Rectal smooth muscle tissue (tissue), 1 donor: ENCODE measurements at regions not wholly inside any gene's neighbourhood (a gene's known extent, or its start where the extent isn't known, plus 50 kb on each side); places are given as distances from the start of the nearest gene placed in this dataset.

Experiments used
- H3K27ac ChIP-seq: one replicate; pipeline ENCODE4 v1.7.0; 2013; ENCODE audit warnings: low read depth, low read length, inconsistent platforms
- H3K27me3 ChIP-seq: one replicate; pipeline ENCODE4 v1.7.0; 2013; ENCODE audit warnings: low read length; ENCODE audit not compliant: control insufficient read depth, insufficient read depth
- H3K36me3 ChIP-seq: one replicate; pipeline ENCODE4 v1.7.0; 2013; ENCODE audit warnings: low read length; ENCODE audit not compliant: control insufficient read depth, insufficient read depth
- H3K4me1 ChIP-seq: one replicate; pipeline ENCODE4 v1.7.0; 2013; ENCODE audit warnings: low read length; ENCODE audit not compliant: control insufficient read depth, insufficient read depth
- H3K4me3 ChIP-seq: one replicate; pipeline ENCODE4 v1.7.0; 2013; ENCODE audit warnings: low read length
- H3K9ac ChIP-seq: one replicate; pipeline ENCODE4 v1.7.0; 2013; ENCODE audit warnings: low read length

GRCh38 chr4:18858229-18858922 is 836.8 kb upstream of the LCORL start:
- no peak overlapping the region for H3K9ac ChIP-seq
- H3K4me1 ChIP-seq = no peaks in the 10 kb centered on the region
- H3K27ac ChIP-seq = no peak overlapping the region
- no peak overlapping the region for H3K4me3 ChIP-seq
- H3K36me3 ChIP-seq = no peaks in the 10 kb centered on the region
- no peaks in the 10 kb centered on the region for H3K27me3 ChIP-seq

GRCh38 chr4:18850867-18851266 is 829.3 kb upstream of the LCORL start:
- Histone ChIP-seq H3K4me1 (no peaks in the 10 kb centered on the region), H3K4me3 (no peak overlapping the region), H3K9ac (no peak overlapping the region), H3K36me3 (no peaks in the 10 kb centered on the region), H3K27ac (no peak overlapping the region), H3K27me3 (no peaks in the 10 kb centered on the region)

- Histone ChIP-seq H3K27ac (no peak overlapping the region), H3K27me3 (no peaks in the 10 kb centered on the region), H3K4me3 (no peak overlapping the region), H3K4me1 (no peaks in the 10 kb centered on the region), H3K9ac (no peak overlapping the region), H3K36me3 (no peaks in the 10 kb centered on the region)
Observed at GRCh38 chr4:18847249-18847890, 825.8 kb upstream of the LCORL start.

- H3K36me3 ChIP-seq = no peaks in the 10 kb centered on the region
- no peaks in the 10 kb centered on the region for H3K27me3 ChIP-seq
- H3K9ac ChIP-seq = no peak overlapping the region
- H3K4me1 ChIP-seq = no peaks in the 10 kb centered on the region
- no peak overlapping the region for H3K4me3 ChIP-seq
- H3K27ac ChIP-seq = no peak overlapping the region
Observed at GRCh38 chr4:18846313-18846712, 824.8 kb upstream of the LCORL start.

- no peak overlapping the region for H3K27ac ChIP-seq
- H3K36me3 ChIP-seq = no peaks in the 10 kb centered on the region
- H3K27me3 ChIP-seq = no peaks in the 10 kb centered on the region
- H3K4me1 ChIP-seq = no peaks in the 10 kb centered on the region
- H3K4me3 ChIP-seq = no peak overlapping the region
- H3K9ac ChIP-seq = no peak overlapping the region
Observed at GRCh38 chr4:18844726-18845125, 823.2 kb upstream of the LCORL start.

GRCh38 chr4:18842431-18842830 is 820.9 kb upstream of the LCORL start:
- Histone ChIP-seq H3K4me1 (no peaks in the 10 kb centered on the region), H3K36me3 (no peaks in the 10 kb centered on the region), H3K9ac (no peak overlapping the region), H3K27ac (no peak overlapping the region), H3K4me3 (no peak overlapping the region), H3K27me3 (no peaks in the 10 kb centered on the region)

- no peaks in the 10 kb centered on the region for H3K4me1 ChIP-seq
- no peaks in the 10 kb centered on the region for H3K27me3 ChIP-seq
- H3K36me3 ChIP-seq = no peaks in the 10 kb centered on the region
- H3K4me3 ChIP-seq = no peak overlapping the region
- H3K27ac ChIP-seq = no peak overlapping the region
- no peak overlapping the region for H3K9ac ChIP-seq
Observed at GRCh38 chr4:18840481-18840880, 818.9 kb upstream of the LCORL start.

GRCh38 chr4:18816228-18816895 is 794.8 kb upstream of the LCORL start:
- Histone ChIP-seq H3K4me1 (no peaks in the 10 kb centered on the region), H3K36me3 (no peaks in the 10 kb centered on the region), H3K27ac (no peak overlapping the region), H3K27me3 (no peaks in the 10 kb centered on the region), H3K4me3 (no peak overlapping the region), H3K9ac (no peak overlapping the region)

GRCh38 chr4:18815779-18816173 is 794.2 kb upstream of the LCORL start:
- H3K9ac ChIP-seq = no peak overlapping the region
- H3K4me3 ChIP-seq = no peak overlapping the region
- no peaks in the 10 kb centered on the region for H3K4me1 ChIP-seq

GRCh38 chr4:18815081-18815778 is 793.7 kb upstream of the LCORL start:
- Histone ChIP-seq H3K27me3 (no peaks in the 10 kb centered on the region), H3K27ac (no peak overlapping the region), H3K4me3 (no peak overlapping the region), H3K9ac (no peak overlapping the region), H3K4me1 (no peaks in the 10 kb centered on the region), H3K36me3 (no peaks in the 10 kb centered on the region)

More at GRCh38 chr4:18815779-18816173, 794.2 kb upstream of the LCORL start:
- H3K27me3 ChIP-seq = no peaks in the 10 kb centered on the region
- H3K36me3 ChIP-seq = no peaks in the 10 kb centered on the region
- no peak overlapping the region for H3K27ac ChIP-seq

- Histone ChIP-seq H3K27ac (no peak overlapping the region), H3K27me3 (no peaks in the 10 kb centered on the region), H3K4me1 (no peaks in the 10 kb centered on the region), H3K36me3 (no peaks in the 10 kb centered on the region), H3K9ac (no peak overlapping the region), H3K4me3 (no peak overlapping the region)
Observed at GRCh38 chr4:18813771-18814170, 792.2 kb upstream of the LCORL start.

GRCh38 chr4:18813055-18813454 is 791.5 kb upstream of the LCORL start:
- H3K27ac ChIP-seq = no peak overlapping the region
- no peaks in the 10 kb centered on the region for H3K27me3 ChIP-seq
- no peak overlapping the region for H3K9ac ChIP-seq
- H3K4me1 ChIP-seq = no peaks in the 10 kb centered on the region
- H3K4me3 ChIP-seq = no peak overlapping the region
- no peaks in the 10 kb centered on the region for H3K36me3 ChIP-seq
